Lung (tissue), 11 donors: ENCODE measurements at regions not wholly inside any gene's neighbourhood (a gene's known extent, or its start where the extent isn't known, plus 50 kb on each side); places are given as distances from the start of the nearest gene placed in this dataset.

Experiments
- ATAC-seq: fragments of 200-7000 bp; cut with Tn5 transposase; one replicate; pipeline ENCODE4 v1.9.1; 2020; ENCODE audit warnings: moderate number of reproducible peaks; ENCODE audit not compliant: insufficient read depth, low FRiP score
- DNase-seq, 3 donors: peaks; one replicate each; pipeline ENCODE4 v3.0.0-alpha.2; 2013 to 2017
- H3K27ac ChIP-seq, 2 donors: one replicate each; pipeline ENCODE4 v1.5.1; 2013; ENCODE audit warnings: mild to moderate bottlenecking in 2 of 2, moderate library complexity in 2 of 2, control low read depth in 1 of 2, inconsistent platforms in 1 of 2, low read depth in 1 of 2, low read length in 1 of 2
- H3K27me3 ChIP-seq, 3 donors: one replicate each; pipeline ENCODE4 v1.5.1; 2013; ENCODE audit warnings: low read length in 2 of 3; ENCODE audit not compliant: control insufficient read depth in 3 of 3, insufficient read depth in 3 of 3
- H3K36me3 ChIP-seq, 4 donors: one replicate each; pipeline ENCODE4 v1.5.1; 2013; ENCODE audit warnings: low read length in 4 of 4, mild to moderate bottlenecking in 1 of 4, moderate library complexity in 1 of 4; ENCODE audit not compliant: control insufficient read depth in 4 of 4, insufficient read depth in 4 of 4
- H3K4me1 ChIP-seq, 5 donors: one replicate each; pipeline ENCODE4 v1.5.1; 2013; ENCODE audit warnings: low read length in 5 of 5, mild to moderate bottlenecking in 2 of 5, moderate library complexity in 1 of 5; ENCODE audit not compliant: control insufficient read depth in 5 of 5, insufficient read depth in 5 of 5
- H3K4me3 ChIP-seq: one replicate; pipeline ENCODE4 v1.5.1; 2013; ENCODE audit warnings: mild to moderate bottlenecking, control low read depth, moderate library complexity
- H3K9ac ChIP-seq, 2 donors: one replicate each; pipeline ENCODE4 v1.5.1; 2013; ENCODE audit warnings: low read length in 2 of 2, control low read depth in 1 of 2; ENCODE audit not compliant: insufficient read depth in 1 of 2
- H3K9me3 ChIP-seq, 4 donors: one replicate each; pipeline ENCODE4 v1.5.1; 2013; ENCODE audit warnings: low read length in 3 of 4, mild to moderate bottlenecking in 1 of 4, moderate library complexity in 1 of 4; ENCODE audit not compliant: control insufficient read depth in 4 of 4, insufficient read depth in 3 of 4
- WGBS, 2 donors: extraction: QIAGEN DNeasy Blood & Tissue Kit; methylation state at CpG; one replicate each; pipeline ENCODE4 v1.1.7; 2013; 5-methylcytosine and 5-hydroxymethylcytosine counted together
- TF ChIP-seq, protein P1 (sequence below): IDR thresholded peaks from 2 replicates; pipeline ENCODE4 v1.5.1; 2012; ENCODE audit warnings: mild to moderate bottlenecking; ENCODE audit errors: control extremely low read depth, extremely low read depth
- donor health status: control.
- donor health status: control.
- donor health status: Bipolar disorder and iron deficiency.
- donor health status: healthy.
- donor health status: DM: yes; HTN: yes; CAD: no.

DNA sequence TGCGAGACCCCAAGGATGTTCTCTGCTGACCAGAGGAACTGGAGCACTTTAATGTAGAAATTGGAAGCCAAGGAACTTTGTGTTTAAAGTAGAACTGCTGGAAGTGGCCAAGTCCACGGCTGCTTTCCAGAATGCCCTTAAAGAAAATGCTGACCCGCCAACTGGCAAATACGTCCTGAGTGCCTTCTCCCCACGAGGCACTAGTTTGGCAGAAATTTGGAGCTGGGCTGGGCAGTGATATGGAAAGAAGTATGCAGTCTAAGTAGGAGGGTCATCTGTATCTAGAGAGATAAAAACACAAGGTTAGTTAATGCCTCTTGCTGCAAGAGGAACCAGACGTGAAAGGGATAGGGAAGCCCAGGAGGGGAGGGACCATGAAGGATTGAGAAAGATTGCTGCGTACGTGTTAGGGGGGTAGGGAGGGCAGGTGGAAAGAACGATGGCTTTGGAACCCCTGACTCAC is 59.3 kb upstream of the RFX8 start:
- Histone ChIP-seq H3K9me3 (no peaks in the 10 kb centered on the region), H3K36me3 (no peaks in the 10 kb centered on the region), H3K4me1 (peaks cover 0 to 9% (median 4%) of the 10 kb centered on the region in 5 donors), H3K27me3 (no peaks in the 10 kb centered on the region), H3K27ac (peak overlapping the region in 1 of 2 donors; percentile 32), H3K4me3 (no peak overlapping the region), H3K9ac (peak overlapping the region in 1 of 2 donors; percentile 32)
- WGBS, 2 donors, result 45 to 50% methylated on average over 9 of the region's 9 CpGs
- TF ChIP-seq, protein P1, sequence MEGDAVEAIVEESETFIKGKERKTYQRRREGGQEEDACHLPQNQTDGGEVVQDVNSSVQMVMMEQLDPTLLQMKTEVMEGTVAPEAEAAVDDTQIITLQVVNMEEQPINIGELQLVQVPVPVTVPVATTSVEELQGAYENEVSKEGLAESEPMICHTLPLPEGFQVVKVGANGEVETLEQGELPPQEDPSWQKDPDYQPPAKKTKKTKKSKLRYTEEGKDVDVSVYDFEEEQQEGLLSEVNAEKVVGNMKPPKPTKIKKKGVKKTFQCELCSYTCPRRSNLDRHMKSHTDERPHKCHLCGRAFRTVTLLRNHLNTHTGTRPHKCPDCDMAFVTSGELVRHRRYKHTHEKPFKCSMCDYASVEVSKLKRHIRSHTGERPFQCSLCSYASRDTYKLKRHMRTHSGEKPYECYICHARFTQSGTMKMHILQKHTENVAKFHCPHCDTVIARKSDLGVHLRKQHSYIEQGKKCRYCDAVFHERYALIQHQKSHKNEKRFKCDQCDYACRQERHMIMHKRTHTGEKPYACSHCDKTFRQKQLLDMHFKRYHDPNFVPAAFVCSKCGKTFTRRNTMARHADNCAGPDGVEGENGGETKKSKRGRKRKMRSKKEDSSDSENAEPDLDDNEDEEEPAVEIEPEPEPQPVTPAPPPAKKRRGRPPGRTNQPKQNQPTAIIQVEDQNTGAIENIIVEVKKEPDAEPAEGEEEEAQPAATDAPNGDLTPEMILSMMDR, result no peak
- ATAC-seq (no peak), DNase-seq (peak in 1 of 3 donors; percentile 39)

DNA sequence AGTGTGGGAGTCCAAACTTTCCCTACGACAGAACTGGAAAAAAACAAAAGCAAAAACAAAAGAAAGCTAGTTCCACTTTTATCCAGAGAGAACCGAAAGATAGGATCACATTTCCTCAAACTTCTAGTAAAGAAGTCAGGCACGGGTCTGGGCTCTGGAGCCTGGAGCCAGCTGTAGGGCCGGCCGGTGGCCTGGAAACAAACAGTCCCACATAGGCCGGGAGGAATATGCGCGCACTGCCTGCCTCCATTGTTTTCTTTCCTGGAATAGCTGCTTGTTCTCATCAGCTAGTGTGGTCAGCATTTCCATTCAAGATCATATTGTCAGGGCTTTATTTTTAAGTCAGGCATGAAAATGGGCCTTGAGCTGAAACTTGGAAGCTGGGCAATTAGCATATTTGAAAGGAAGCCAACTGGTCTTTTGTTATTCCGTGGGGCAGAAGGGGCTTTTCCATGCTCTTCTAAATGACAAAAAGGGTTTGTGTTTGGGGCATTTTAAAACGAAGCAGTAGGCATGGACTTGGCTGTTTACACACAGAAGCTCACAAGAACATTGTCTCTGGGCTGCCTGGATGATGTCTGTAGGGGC is 58.7 kb upstream of the RFX8 start:
- Histone ChIP-seq H3K4me1 (peaks cover 0 to 11% (median 4%) of the 10 kb centered on the region in 5 donors), H3K4me3 (no peak overlapping the region), H3K27ac (peak overlapping the region in 1 of 2 donors; percentile 32), H3K9ac (peak overlapping the region in 1 of 2 donors; percentile 32), H3K27me3 (no peaks in the 10 kb centered on the region), H3K36me3 (no peaks in the 10 kb centered on the region), H3K9me3 (no peaks in the 10 kb centered on the region)
- WGBS, 2 donors, result 49 to 59% methylated on average over 10 of the region's 10 CpGs
- ATAC-seq (no peak), DNase-seq (peak in 2 of 3 donors; percentile 42 to 49)
- TF ChIP-seq, protein P1, result no peak

DNA sequence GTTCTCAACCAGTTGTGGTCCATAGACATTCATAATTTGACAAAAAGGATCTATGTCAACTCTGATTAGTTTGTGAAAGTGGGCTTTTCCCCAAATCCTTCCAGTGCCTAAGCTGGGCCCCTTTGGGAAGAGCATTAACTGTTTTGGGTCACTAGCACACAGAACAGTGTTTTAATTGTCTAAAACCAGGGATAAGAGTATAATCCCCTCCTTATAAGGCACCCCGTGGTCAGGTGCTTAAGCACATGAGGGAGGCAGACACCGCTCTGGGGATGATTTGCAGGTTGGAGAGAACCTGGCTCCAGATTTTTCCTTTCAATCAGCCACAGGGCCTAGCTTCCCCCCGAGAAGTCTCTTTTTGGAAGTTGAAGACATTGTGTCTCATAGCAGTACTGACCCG is 53.6 kb upstream of the RFX8 start:
- peaks cover 0 to 2% (median 0%) of the 10 kb centered on the region in 4 donors for H3K9me3 ChIP-seq
- TF ChIP-seq, protein P1, result no peak
- H3K9ac ChIP-seq, result no peak overlapping the region
- H3K4me3 ChIP-seq, result no peak overlapping the region
- no peak for ATAC-seq
- 91 to 92% methylated on average over 4 of the region's 4 CpGs for WGBS, 2 donors
- H3K27me3 ChIP-seq, result no peaks in the 10 kb centered on the region
- no peak overlapping the region for H3K27ac ChIP-seq
- no peaks in the 10 kb centered on the region for H3K36me3 ChIP-seq
- no peak for DNase-seq
- H3K4me1 ChIP-seq, result peaks cover 0 to 4% (median under 1%) of the 10 kb centered on the region in 5 donors
